K562 (cell line): ENCODE measurements at regions not wholly inside any gene's neighbourhood (a gene's known extent, or its start where the extent isn't known, plus 50 kb on each side); places are given as distances from the start of the nearest gene placed in this dataset.

Experiments
- CTCF ChIP-seq, 3 experiments: IDR thresholded peaks in 2 of 3; conservative IDR thresholded peaks in 1 of 3; 2 replicates each; pipeline ENCODE4 v1.5.1; 2011 to 2012; ENCODE audit warnings: low read length in 3 of 3, mild to moderate bottlenecking in 3 of 3, control low read depth in 2 of 3, improper control_type of control experiment in 1 of 3, inconsistent platforms in 1 of 3, low read depth in 1 of 3, mixed read lengths in 1 of 3, moderate library complexity in 1 of 3; ENCODE audit not compliant: insufficient read depth in 2 of 3
- EZH2 ChIP-seq: IDR thresholded peaks from 2 replicates; pipeline ENCODE4 v1.6.1; 2012; ENCODE audit warnings: low read depth, mild to moderate bottlenecking, inconsistent platforms, low read length, borderline replicate concordance
- NFE2 ChIP-seq: IDR thresholded peaks from 2 replicates; pipeline ENCODE4 v1.6.1; 2014; ENCODE audit warnings: antibody characterized with exemption, low read depth
- ZFX ChIP-seq: sonication (generic); formaldehyde crosslinking; IDR thresholded peaks from 2 replicates; pipeline ENCODE4 v1.8.0; 2022; ENCODE audit warnings: mild to moderate bottlenecking, missing genetic modification reagents, moderate library complexity

GRCh38 chr18:1575084-1575483 is 670.4 kb downstream of the ADCYAP1 start:
- no peak for TF ChIP-seq EZH2
- TF ChIP-seq CTCF (IDR thresholded peaks at IDR 0.05 in 2 of 3, conservative IDR thresholded peaks at IDR 0.05 in 1 of 3; ENCODE audit: insufficient read depth in 2 of 3, low read depth in 1 of 3, low read length in 3 of 3), result no peak
- no peak for TF ChIP-seq NFE2
- TF ChIP-seq ZFX (CRISPR knock-in tag), result no peak
